Natural killer cell treated with Interleukin-12 subunit alpha and Interleukin-12 subunit beta and Interleukin-15 and Interleukin-18, amount 100 ng/mL, for 72 hours (primary cell): ENCODE measurements at regions not wholly inside any gene's neighbourhood (a gene's known extent, or its start where the extent isn't known, plus 50 kb on each side); places are given as distances from the start of the nearest gene placed in this dataset.
"Not testable (repeated sequence)": the region's sequence is repeated elsewhere in the genome, so short reads cannot be mapped to it uniquely, and the experiment has no call there.

Experiments used
- ATAC-seq, 2 donors: fragments of 150-1000 bp; cut with Tn5 transposase in 1 of 2; sonication (Bioruptor Pico), chemical (Tn5 transposase) in 1 of 2; 2 replicates each; pipeline ENCODE4 v1.10.0; 2021
- DNase-seq: peaks from one replicate; pipeline ENCODE4 v3.0.0; 2022; ENCODE audit warnings: low spot score
- H3K27ac Mint-ChIP-seq, 2 donors: 1 replicate in 1 of 2; 2 replicates in 1 of 2; pipeline ENCODE4 v1.8.0; 2022; ENCODE audit warnings: mixed read lengths in 2 of 2, mild to moderate bottlenecking in 1 of 2, moderate library complexity in 1 of 2
- H3K27me3 Mint-ChIP-seq, 2 donors: 1 replicate in 1 of 2; 2 replicates in 1 of 2; pipeline ENCODE4 v1.8.0; 2022; ENCODE audit warnings: mixed read lengths in 2 of 2
- H3K36me3 Mint-ChIP-seq: one replicate; pipeline ENCODE4 v1.8.0; 2022; ENCODE audit warnings: mixed read lengths
- H3K4me1 Mint-ChIP-seq, 2 donors: 1 replicate in 1 of 2; 2 replicates in 1 of 2; pipeline ENCODE4 v1.8.0; 2022; ENCODE audit warnings: low read depth in 2 of 2, mixed read lengths in 2 of 2, mild to moderate bottlenecking in 1 of 2
- H3K4me3 Mint-ChIP-seq: one replicate; pipeline ENCODE4 v1.8.0; 2022; ENCODE audit warnings: mixed read lengths
- H3K9me3 Mint-ChIP-seq: 2 replicates; pipeline ENCODE4 v1.8.0; 2022; ENCODE audit warnings: mixed read lengths

- DNase-seq (no peak), ATAC-seq (no peak)
- Mint-ChIP-seq H3K4me1 (no peaks in the 10 kb centered on the region), H3K27me3 (no peaks in the 10 kb centered on the region), H3K4me3 (no peak overlapping the region), H3K36me3 (no peaks in the 10 kb centered on the region), H3K27ac (no peak overlapping the region), H3K9me3 (peaks cover 7% of the 10 kb centered on the region)
Measured at GRCh38 chr3:154668187-154668586, 238.2 kb upstream of the GPR149 start.

- H3K27ac Mint-ChIP-seq = no peak overlapping the region
- DNase-seq (no peak), ATAC-seq (no peak)
- H3K4me3 Mint-ChIP-seq = no peak overlapping the region
- H3K9me3 Mint-ChIP-seq = peaks cover 12% of the 10 kb centered on the region
- no peaks in the 10 kb centered on the region for H3K27me3 Mint-ChIP-seq
- no peaks in the 10 kb centered on the region for H3K36me3 Mint-ChIP-seq
- H3K4me1 Mint-ChIP-seq = no peaks in the 10 kb centered on the region
Measured at GRCh38 chr3:154666542-154666941, 236.6 kb upstream of the GPR149 start.

GRCh38 chr3:154664714-154665113 is 234.7 kb upstream of the GPR149 start:
- ATAC-seq = no peak
- no peak for DNase-seq
- Mint-ChIP-seq H3K27ac (no peak overlapping the region), H3K27me3 (no peaks in the 10 kb centered on the region), H3K36me3 (no peaks in the 10 kb centered on the region), H3K4me3 (no peak overlapping the region), H3K4me1 (no peaks in the 10 kb centered on the region), H3K9me3 (peaks cover 12% of the 10 kb centered on the region)

GRCh38 chr3:154662851-154663250 is 232.9 kb upstream of the GPR149 start:
- Mint-ChIP-seq H3K27me3 (no peaks in the 10 kb centered on the region), H3K27ac (no peak overlapping the region), H3K4me1 (no peaks in the 10 kb centered on the region), H3K36me3 (no peaks in the 10 kb centered on the region), H3K4me3 (no peak overlapping the region), H3K9me3 (peaks cover 12% of the 10 kb centered on the region)
- DNase-seq (no peak), ATAC-seq (no peak)

- Mint-ChIP-seq H3K9me3 (peaks cover 16% of the 10 kb centered on the region), H3K4me1 (no peaks in the 10 kb centered on the region), H3K4me3 (no peak overlapping the region), H3K27me3 (no peaks in the 10 kb centered on the region), H3K27ac (no peak overlapping the region), H3K36me3 (no peaks in the 10 kb centered on the region)
- ATAC-seq (no peak), DNase-seq (no peak)
Measured at GRCh38 chr3:154660811-154661210, 230.8 kb upstream of the GPR149 start.

GRCh38 chr3:154658000-154658399 is 228.0 kb upstream of the GPR149 start:
- no peaks in the 10 kb centered on the region for H3K36me3 Mint-ChIP-seq
- DNase-seq (no peak), ATAC-seq (no peak)
- H3K4me1 Mint-ChIP-seq = no peaks in the 10 kb centered on the region
- no peak overlapping the region for H3K27ac Mint-ChIP-seq
- no peaks in the 10 kb centered on the region for H3K27me3 Mint-ChIP-seq
- peaks cover 17% of the 10 kb centered on the region for H3K9me3 Mint-ChIP-seq
- no peak overlapping the region for H3K4me3 Mint-ChIP-seq

GRCh38 chr3:154657218-154657617 is 227.2 kb upstream of the GPR149 start:
- Mint-ChIP-seq H3K27me3 (no peaks in the 10 kb centered on the region), H3K27ac (no peak overlapping the region), H3K4me1 (no peaks in the 10 kb centered on the region), H3K4me3 (no peak overlapping the region), H3K36me3 (no peaks in the 10 kb centered on the region), H3K9me3 (peaks cover 14% of the 10 kb centered on the region)
- ATAC-seq (no peak), DNase-seq (no peak)

GRCh38 chr3:154656486-154656885 is 226.5 kb upstream of the GPR149 start:
- Mint-ChIP-seq H3K27ac (no peak overlapping the region), H3K4me1 (no peaks in the 10 kb centered on the region), H3K36me3 (no peaks in the 10 kb centered on the region), H3K9me3 (peaks cover 14% of the 10 kb centered on the region), H3K4me3 (no peak overlapping the region), H3K27me3 (no peaks in the 10 kb centered on the region)
- ATAC-seq (no peak), DNase-seq (no peak)

GRCh38 chr3:154642145-154642544 is 212.2 kb upstream of the GPR149 start:
- H3K4me3 Mint-ChIP-seq = no peak overlapping the region
- no peaks in the 10 kb centered on the region for H3K36me3 Mint-ChIP-seq
- H3K27ac Mint-ChIP-seq = no peak overlapping the region
- ATAC-seq (no peak), DNase-seq (no peak)
- peaks cover 25% of the 10 kb centered on the region for H3K9me3 Mint-ChIP-seq
- no peaks in the 10 kb centered on the region for H3K4me1 Mint-ChIP-seq
- H3K27me3 Mint-ChIP-seq = no peaks in the 10 kb centered on the region

- H3K4me1 Mint-ChIP-seq = no peaks in the 10 kb centered on the region
- peaks cover 21% of the 10 kb centered on the region for H3K9me3 Mint-ChIP-seq
- DNase-seq = no peak
- H3K27me3 Mint-ChIP-seq = no peaks in the 10 kb centered on the region
- no peak overlapping the region for H3K4me3 Mint-ChIP-seq
- H3K36me3 Mint-ChIP-seq = peaks cover 11% of the 10 kb centered on the region
- H3K27ac Mint-ChIP-seq = no peak overlapping the region
- no peak for ATAC-seq
Measured at GRCh38 chr3:154625756-154626155, 195.8 kb upstream of the GPR149 start.

- H3K27me3 Mint-ChIP-seq, H3K4me3 Mint-ChIP-seq, H3K4me1 Mint-ChIP-seq, ATAC-seq, DNase-seq, H3K27ac Mint-ChIP-seq: not testable (repeated sequence)
- peaks cover 14% of the 10 kb centered on the region for H3K36me3 Mint-ChIP-seq
- peaks cover 27% of the 10 kb centered on the region for H3K9me3 Mint-ChIP-seq
Measured at GRCh38 chr3:154619621-154620020, 189.6 kb upstream of the GPR149 start.

GRCh38 chr3:154616298-154616697 is 186.3 kb upstream of the GPR149 start:
- Mint-ChIP-seq H3K4me1 (no peaks in the 10 kb centered on the region), H3K27ac (no peak overlapping the region), H3K9me3 (peaks cover 22% of the 10 kb centered on the region), H3K4me3 (no peak overlapping the region), H3K36me3 (peaks cover 8% of the 10 kb centered on the region), H3K27me3 (no peaks in the 10 kb centered on the region)
- no peak for ATAC-seq
- no peak for DNase-seq

GRCh38 chr3:154615471-154615870 is 185.5 kb upstream of the GPR149 start:
- DNase-seq (no peak), ATAC-seq (no peak)
- Mint-ChIP-seq H3K4me3 (no peak overlapping the region), H3K27ac (no peak overlapping the region), H3K27me3 (no peaks in the 10 kb centered on the region), H3K36me3 (peaks cover 8% of the 10 kb centered on the region), H3K4me1 (no peaks in the 10 kb centered on the region), H3K9me3 (peaks cover 23% of the 10 kb centered on the region)

GRCh38 chr3:154614601-154615000 is 184.6 kb upstream of the GPR149 start:
- Mint-ChIP-seq H3K27ac (no peak overlapping the region), H3K9me3 (peaks cover 22% of the 10 kb centered on the region), H3K4me1 (no peaks in the 10 kb centered on the region), H3K4me3 (no peak overlapping the region), H3K36me3 (peaks cover 8% of the 10 kb centered on the region), H3K27me3 (no peaks in the 10 kb centered on the region)
- no peak for ATAC-seq
- no peak for DNase-seq

GRCh38 chr3:154614078-154614477 is 184.1 kb upstream of the GPR149 start:
- peaks cover 22% of the 10 kb centered on the region for H3K9me3 Mint-ChIP-seq
- peaks cover 8% of the 10 kb centered on the region for H3K36me3 Mint-ChIP-seq
- ATAC-seq (no peak), DNase-seq (no peak)
- no peaks in the 10 kb centered on the region for H3K27me3 Mint-ChIP-seq
- H3K4me1 Mint-ChIP-seq = no peaks in the 10 kb centered on the region
- no peak overlapping the region for H3K27ac Mint-ChIP-seq
- no peak overlapping the region for H3K4me3 Mint-ChIP-seq
